IgD-negative memory B cell (primary cell): ENCODE measurements at regions not wholly inside any gene's neighbourhood (a gene's known extent, or its start where the extent isn't known, plus 50 kb on each side); places are given as distances from the start of the nearest gene placed in this dataset.

Experiments used
- H3K27ac Mint-ChIP-seq, 3 donors: one replicate each; pipeline ENCODE4 v1.8.0; 2020 to 2022; ENCODE audit warnings: mild to moderate bottlenecking in 3 of 3, mixed read lengths in 3 of 3, moderate library complexity in 1 of 3
- H3K27me3 Mint-ChIP-seq: one replicate; pipeline ENCODE4 v1.8.0; 2021; ENCODE audit warnings: mixed read lengths
- H3K36me3 Mint-ChIP-seq: one replicate; pipeline ENCODE4 v1.8.0; 2020; ENCODE audit warnings: mild to moderate bottlenecking, mixed read lengths
- H3K4me1 Mint-ChIP-seq, 3 donors: one replicate each; pipeline ENCODE4 v1.8.0; 2020 to 2022; ENCODE audit warnings: mixed read lengths in 3 of 3, mild to moderate bottlenecking in 1 of 3
- H3K4me3 Mint-ChIP-seq, 4 donors: one replicate each; pipeline ENCODE4 v1.8.0; 2020 to 2022; ENCODE audit warnings: mild to moderate bottlenecking in 4 of 4, mixed read lengths in 4 of 4, moderate library complexity in 3 of 4
- H3K9me3 Mint-ChIP-seq, 3 donors: one replicate each; pipeline ENCODE4 v1.8.0; 2020 to 2021; ENCODE audit warnings: mixed read lengths in 3 of 3, mild to moderate bottlenecking in 1 of 3

GRCh38 chr18:10279905-10280644 is 174.4 kb upstream of the APCDD1 start:
- Mint-ChIP-seq H3K27ac (no peak overlapping the region), H3K4me1 (peaks cover 19 to 23% (median 23%) of the 10 kb centered on the region in 3 donors), H3K36me3 (peaks cover 7% of the 10 kb centered on the region), H3K27me3 (no peaks in the 10 kb centered on the region), H3K4me3 (no peak overlapping the region), H3K9me3 (no peaks in the 10 kb centered on the region)

GRCh38 chr18:10284540-10285282 is 169.7 kb upstream of the APCDD1 start:
- H3K9me3 Mint-ChIP-seq: peaks cover 3 to 11% (median 5%) of the 10 kb centered on the region in 3 donors
- H3K4me1 Mint-ChIP-seq: peaks cover 38 to 44% (median 39%) of the 10 kb centered on the region in 3 donors
- peak overlapping the region in 1 of 3 donors; percentile 15 for H3K27ac Mint-ChIP-seq
- peak overlapping the region in 3 of 4 donors; percentile 40 to 89 (median 59) for H3K4me3 Mint-ChIP-seq
- peaks cover 3% of the 10 kb centered on the region for H3K36me3 Mint-ChIP-seq
- H3K27me3 Mint-ChIP-seq: no peaks in the 10 kb centered on the region

GRCh38 chr18:10285283-10285640 is 169.2 kb upstream of the APCDD1 start:
- peak overlapping the region in 1 of 3 donors; percentile 15 for H3K27ac Mint-ChIP-seq
- peak overlapping the region in 3 of 4 donors; percentile 40 to 89 (median 59) for H3K4me3 Mint-ChIP-seq
- H3K4me1 Mint-ChIP-seq: peaks cover 38 to 44% (median 40%) of the 10 kb centered on the region in 3 donors
- peaks cover 3% of the 10 kb centered on the region for H3K36me3 Mint-ChIP-seq
- H3K9me3 Mint-ChIP-seq: peaks cover 3 to 11% (median 5%) of the 10 kb centered on the region in 3 donors
- H3K27me3 Mint-ChIP-seq: no peaks in the 10 kb centered on the region

- H3K4me1 Mint-ChIP-seq: peaks cover 38 to 44% (median 41%) of the 10 kb centered on the region in 3 donors
- no peaks in the 10 kb centered on the region for H3K27me3 Mint-ChIP-seq
- H3K27ac Mint-ChIP-seq: peak overlapping the region; percentile 21 to 24 (median 23)
- peak overlapping the region in 3 of 4 donors; percentile 25 to 59 (median 55) for H3K4me3 Mint-ChIP-seq
- peaks cover 3% of the 10 kb centered on the region for H3K36me3 Mint-ChIP-seq
- peaks cover 3 to 11% (median 5%) of the 10 kb centered on the region in 3 donors for H3K9me3 Mint-ChIP-seq
Observed at GRCh38 chr18:10286580-10287150, 167.8 kb upstream of the APCDD1 start.

- no peaks in the 10 kb centered on the region for H3K27me3 Mint-ChIP-seq
- peaks cover 3 to 11% (median 5%) of the 10 kb centered on the region in 3 donors for H3K9me3 Mint-ChIP-seq
- peaks cover 27 to 42% (median 31%) of the 10 kb centered on the region in 3 donors for H3K4me1 Mint-ChIP-seq
- no peak overlapping the region for H3K27ac Mint-ChIP-seq
- H3K36me3 Mint-ChIP-seq: no peaks in the 10 kb centered on the region
- H3K4me3 Mint-ChIP-seq: no peak overlapping the region
Observed at GRCh38 chr18:10289251-10289650, 165.2 kb upstream of the APCDD1 start.

- no peaks in the 10 kb centered on the region for H3K36me3 Mint-ChIP-seq
- no peaks in the 10 kb centered on the region for H3K27me3 Mint-ChIP-seq
- peaks cover 3 to 11% (median 5%) of the 10 kb centered on the region in 3 donors for H3K9me3 Mint-ChIP-seq
- no peak overlapping the region for H3K4me3 Mint-ChIP-seq
- H3K27ac Mint-ChIP-seq: no peak overlapping the region
- peaks cover 20 to 36% (median 24%) of the 10 kb centered on the region in 3 donors for H3K4me1 Mint-ChIP-seq
Observed at GRCh38 chr18:10289951-10290637, 164.3 kb upstream of the APCDD1 start.

- no peak overlapping the region for H3K27ac Mint-ChIP-seq
Observed at GRCh38 chr18:10290638-10291235, 163.7 kb upstream of the APCDD1 start.

GRCh38 chr18:10291568-10291981 is 162.9 kb upstream of the APCDD1 start:
- no peaks in the 10 kb centered on the region for H3K27me3 Mint-ChIP-seq
- H3K9me3 Mint-ChIP-seq: peaks cover 3 to 11% (median 5%) of the 10 kb centered on the region in 3 donors
- no peak overlapping the region for H3K27ac Mint-ChIP-seq
- H3K4me1 Mint-ChIP-seq: peaks cover 9 to 21% (median 10%) of the 10 kb centered on the region in 3 donors
- H3K36me3 Mint-ChIP-seq: no peaks in the 10 kb centered on the region
- H3K4me3 Mint-ChIP-seq: no peak overlapping the region

More at GRCh38 chr18:10290638-10291235, 163.7 kb upstream of the APCDD1 start:
- no peaks in the 10 kb centered on the region for H3K36me3 Mint-ChIP-seq
- H3K9me3 Mint-ChIP-seq: peaks cover 3 to 11% (median 5%) of the 10 kb centered on the region in 3 donors
- no peak overlapping the region for H3K4me3 Mint-ChIP-seq
- no peaks in the 10 kb centered on the region for H3K27me3 Mint-ChIP-seq
- H3K4me1 Mint-ChIP-seq: peaks cover 14 to 30% (median 17%) of the 10 kb centered on the region in 3 donors

GRCh38 chr18:10293966-10294365 is 160.5 kb upstream of the APCDD1 start:
- peaks cover 14 to 30% (median 21%) of the 10 kb centered on the region in 3 donors for H3K4me1 Mint-ChIP-seq
- no peak overlapping the region for H3K4me3 Mint-ChIP-seq
- H3K36me3 Mint-ChIP-seq: no peaks in the 10 kb centered on the region
- no peak overlapping the region for H3K27ac Mint-ChIP-seq
- peaks cover 2% of the 10 kb centered on the region for H3K27me3 Mint-ChIP-seq
- H3K9me3 Mint-ChIP-seq: peaks cover 0 to 4% (median 4%) of the 10 kb centered on the region in 3 donors

GRCh38 chr18:10295751-10296150 is 158.7 kb upstream of the APCDD1 start:
- no peak overlapping the region for H3K27ac Mint-ChIP-seq

GRCh38 chr18:10296491-10296890 is 157.9 kb upstream of the APCDD1 start:
- Mint-ChIP-seq H3K27me3 (peaks cover 2% of the 10 kb centered on the region), H3K36me3 (no peaks in the 10 kb centered on the region), H3K27ac (no peak overlapping the region), H3K4me3 (no peak overlapping the region), H3K9me3 (peaks cover 0 to 2% (median 0%) of the 10 kb centered on the region in 3 donors), H3K4me1 (peaks cover 13 to 36% (median 22%) of the 10 kb centered on the region in 3 donors)

More at GRCh38 chr18:10295751-10296150, 158.7 kb upstream of the APCDD1 start:
- Mint-ChIP-seq H3K4me1 (peaks cover 13 to 32% (median 23%) of the 10 kb centered on the region in 3 donors), H3K36me3 (no peaks in the 10 kb centered on the region), H3K4me3 (no peak overlapping the region), H3K27me3 (peaks cover 2% of the 10 kb centered on the region), H3K9me3 (peaks cover 0 to 2% (median 0%) of the 10 kb centered on the region in 3 donors)

- H3K27ac Mint-ChIP-seq: peak overlapping the region in 1 of 3 donors; percentile 4
- no peaks in the 10 kb centered on the region for H3K36me3 Mint-ChIP-seq
- H3K4me1 Mint-ChIP-seq: peaks cover 13 to 36% (median 22%) of the 10 kb centered on the region in 3 donors
- H3K27me3 Mint-ChIP-seq: peaks cover 2% of the 10 kb centered on the region
- peak overlapping the region in 2 of 4 donors; percentile 43 to 44 for H3K4me3 Mint-ChIP-seq
- peaks cover 0 to 2% (median 0%) of the 10 kb centered on the region in 3 donors for H3K9me3 Mint-ChIP-seq
Observed at GRCh38 chr18:10297086-10297485, 157.3 kb upstream of the APCDD1 start.

GRCh38 chr18:10298346-10298745 is 156.1 kb upstream of the APCDD1 start:
- Mint-ChIP-seq H3K9me3 (peaks cover 0 to 2% (median 0%) of the 10 kb centered on the region in 3 donors), H3K27ac (peak overlapping the region in 1 of 3 donors; percentile 29), H3K27me3 (peaks cover 2% of the 10 kb centered on the region), H3K36me3 (no peaks in the 10 kb centered on the region), H3K4me1 (peaks cover 13 to 30% (median 24%) of the 10 kb centered on the region in 3 donors), H3K4me3 (peak overlapping the region in 2 of 4 donors; percentile 67 to 76)

- Mint-ChIP-seq H3K4me3 (no peak overlapping the region), H3K27me3 (peaks cover 2% of the 10 kb centered on the region), H3K36me3 (no peaks in the 10 kb centered on the region), H3K9me3 (peaks cover 0 to 2% (median 0%) of the 10 kb centered on the region in 3 donors), H3K27ac (no peak overlapping the region), H3K4me1 (peaks cover 13 to 24% (median 21%) of the 10 kb centered on the region in 3 donors)
Observed at GRCh38 chr18:10299643-10300042, 154.8 kb upstream of the APCDD1 start.
